ENCODE measurements at regions not wholly inside any gene's neighbourhood (a gene's known extent, or its start where the extent isn't known, plus 50 kb on each side); places are given as distances from the start of the nearest gene placed in this dataset.

DNA sequence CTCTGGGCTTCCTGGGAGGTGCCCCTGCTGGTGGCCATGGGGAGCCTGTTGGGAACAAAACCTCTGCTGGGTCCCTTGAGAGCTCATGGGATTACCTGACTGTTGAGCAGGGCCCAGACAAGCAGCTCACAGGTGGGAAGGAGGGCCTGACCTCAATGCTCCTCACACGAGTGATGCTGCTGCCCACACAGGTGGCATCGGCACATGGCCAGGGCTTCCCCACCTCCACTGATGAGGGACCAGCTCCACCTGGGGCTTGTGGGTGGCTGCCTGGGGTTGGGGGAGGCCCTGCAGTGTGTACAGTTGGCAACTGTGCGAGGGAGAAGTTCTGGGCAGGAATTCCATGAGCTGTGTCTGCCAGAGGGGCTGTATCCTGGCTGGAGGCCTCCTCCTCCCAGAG, 87.8 kb upstream of the NLRP1 start:
- no peak for TF ChIP-seq EZH2 (IDR thresholded peaks at IDR 0.05; ENCODE audit: low read depth)
- TF ChIP-seq, protein P1, sequence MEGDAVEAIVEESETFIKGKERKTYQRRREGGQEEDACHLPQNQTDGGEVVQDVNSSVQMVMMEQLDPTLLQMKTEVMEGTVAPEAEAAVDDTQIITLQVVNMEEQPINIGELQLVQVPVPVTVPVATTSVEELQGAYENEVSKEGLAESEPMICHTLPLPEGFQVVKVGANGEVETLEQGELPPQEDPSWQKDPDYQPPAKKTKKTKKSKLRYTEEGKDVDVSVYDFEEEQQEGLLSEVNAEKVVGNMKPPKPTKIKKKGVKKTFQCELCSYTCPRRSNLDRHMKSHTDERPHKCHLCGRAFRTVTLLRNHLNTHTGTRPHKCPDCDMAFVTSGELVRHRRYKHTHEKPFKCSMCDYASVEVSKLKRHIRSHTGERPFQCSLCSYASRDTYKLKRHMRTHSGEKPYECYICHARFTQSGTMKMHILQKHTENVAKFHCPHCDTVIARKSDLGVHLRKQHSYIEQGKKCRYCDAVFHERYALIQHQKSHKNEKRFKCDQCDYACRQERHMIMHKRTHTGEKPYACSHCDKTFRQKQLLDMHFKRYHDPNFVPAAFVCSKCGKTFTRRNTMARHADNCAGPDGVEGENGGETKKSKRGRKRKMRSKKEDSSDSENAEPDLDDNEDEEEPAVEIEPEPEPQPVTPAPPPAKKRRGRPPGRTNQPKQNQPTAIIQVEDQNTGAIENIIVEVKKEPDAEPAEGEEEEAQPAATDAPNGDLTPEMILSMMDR (conservative IDR thresholded peaks at IDR 0.05): no peak
